HG03139 (cell line): ENCODE measurements at regions not wholly inside any gene's neighbourhood (a gene's known extent, or its start where the extent isn't known, plus 50 kb on each side); places are given as distances from the start of the nearest gene placed in this dataset.

ENCODE experiments used
- ATAC-seq: cut with Tn5 transposase; IDR thresholded peaks from one replicate; pipeline ENCODE4 v1.9.1; 2021; ENCODE audit not compliant: unreplicated experiment

DNA sequence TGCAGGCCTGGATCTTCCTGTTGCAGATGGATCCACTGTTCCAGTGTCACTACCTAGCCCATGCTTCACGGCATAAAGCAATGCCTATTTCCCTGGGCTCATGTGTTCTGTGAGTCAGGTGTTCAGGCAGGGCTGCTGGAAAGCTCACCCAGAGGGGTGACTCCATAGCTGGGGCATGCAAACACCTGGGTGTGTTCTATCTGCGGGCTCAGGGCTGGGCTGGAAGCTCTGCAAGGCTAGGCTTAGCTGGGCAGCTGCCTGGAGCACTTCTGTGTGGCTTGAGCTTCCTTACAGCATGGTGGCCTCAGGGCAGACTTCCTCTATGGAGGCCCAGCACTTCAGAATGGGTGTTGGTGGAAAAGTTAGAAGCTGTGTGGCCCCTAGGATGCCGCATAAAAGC is 139.9 kb downstream of the GADD45G start:
- no peak for ATAC-seq

DNA sequence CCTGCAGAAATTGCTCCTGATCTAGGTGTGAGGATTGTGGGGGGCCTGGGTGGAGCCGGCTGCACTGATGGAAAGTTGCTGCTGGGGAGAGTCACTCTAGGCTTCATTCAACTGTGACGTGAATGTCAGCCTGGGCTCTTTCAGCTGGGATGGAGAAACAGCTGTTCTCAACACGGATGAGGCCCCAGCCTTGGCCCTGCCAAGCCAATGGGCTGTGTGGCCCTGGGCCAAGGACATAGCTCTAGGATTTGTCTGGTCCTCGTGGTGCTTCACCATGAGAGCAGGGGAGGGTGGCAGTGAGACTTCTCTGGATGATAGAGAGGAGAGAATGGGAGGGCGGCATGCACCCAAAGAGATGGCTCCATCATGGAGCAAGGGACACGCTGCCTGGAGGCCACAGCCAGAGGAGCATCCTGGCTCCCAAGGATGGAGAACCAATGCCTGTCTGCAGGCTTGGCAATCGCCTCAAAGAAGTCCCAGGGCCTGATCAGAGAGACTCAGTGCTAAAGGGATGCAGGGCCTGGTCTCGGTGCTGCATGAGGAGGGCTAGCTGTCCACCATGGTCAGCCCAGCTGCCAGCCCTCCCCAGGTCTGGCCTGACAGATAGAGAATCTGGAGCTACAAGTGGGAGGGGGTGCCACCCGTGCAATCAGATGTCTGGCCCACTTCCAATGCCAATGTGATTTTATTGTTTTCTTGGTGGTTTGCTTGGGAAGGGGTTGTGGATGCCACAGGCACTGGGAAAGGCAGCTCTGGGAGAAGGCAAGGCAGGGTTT is 141.0 kb downstream of the GADD45G start:
- ATAC-seq, result no peak

- no peak for ATAC-seq
Measured at GRCh38 chr9:89746385-89747116, 141.7 kb downstream of the GADD45G start.

GRCh38 chr9:89747596-89747995 is 142.8 kb downstream of the GADD45G start:
- ATAC-seq, result no peak

- no peak for ATAC-seq
Measured at GRCh38 chr9:89748021-89748670, 143.3 kb downstream of the GADD45G start.

DNA sequence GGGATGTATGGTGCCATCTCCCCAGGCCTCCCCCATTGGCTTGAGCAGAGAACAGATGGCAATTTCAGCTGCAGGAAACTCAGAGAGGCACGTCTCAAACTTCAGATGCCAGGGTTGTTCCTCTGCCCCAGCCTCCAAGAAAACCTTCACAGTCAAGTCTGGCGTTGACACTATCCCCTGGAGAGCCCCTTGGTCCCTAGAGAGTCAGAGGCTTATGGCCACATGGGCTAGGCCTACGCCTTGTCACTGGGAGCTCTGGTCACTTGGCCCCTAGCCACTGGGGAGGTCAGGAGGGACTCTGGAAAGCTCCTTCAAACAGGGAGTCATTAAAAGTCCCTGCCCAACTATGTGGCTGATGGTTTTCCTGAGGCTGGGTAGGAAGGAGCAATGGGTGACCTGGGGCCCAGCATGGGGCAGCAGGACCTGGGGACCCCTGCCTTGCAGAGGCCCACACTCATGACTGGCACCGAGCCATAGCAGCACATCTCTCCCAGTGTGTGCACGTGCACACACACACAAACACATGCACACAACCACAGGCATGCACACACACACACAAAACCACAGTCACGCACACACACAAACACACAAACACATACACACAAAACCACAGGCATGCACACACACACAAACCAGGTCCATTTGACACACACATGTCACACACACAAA is 144.2 kb downstream of the GADD45G start:
- ATAC-seq, result no peak

DNA sequence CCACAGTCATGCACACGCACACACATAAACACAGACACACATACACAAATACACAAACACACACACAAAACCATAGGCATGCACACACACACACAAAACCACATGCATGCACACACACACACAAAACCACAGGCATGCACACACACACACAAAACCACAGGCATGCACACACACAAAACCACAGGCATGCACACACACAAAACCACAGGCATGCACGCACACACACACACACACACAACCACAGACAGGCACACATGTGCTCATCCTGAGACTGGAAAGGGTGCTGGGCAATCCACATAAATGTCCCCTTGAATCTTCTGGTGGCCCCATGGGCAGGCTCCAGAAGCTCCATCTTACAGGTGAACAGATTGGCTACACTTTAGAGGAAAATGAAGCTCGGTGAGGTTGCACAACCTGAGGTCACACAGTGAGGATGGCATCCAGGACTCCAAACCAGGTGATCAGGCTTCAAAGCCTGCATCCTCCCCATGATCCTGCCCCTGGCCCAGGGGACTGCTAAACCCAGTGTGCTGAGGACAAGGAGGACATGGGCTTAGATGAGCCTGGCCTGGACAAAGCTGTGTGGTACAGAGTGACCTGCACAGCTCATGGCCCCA is 144.8 kb downstream of the GADD45G start:
- ATAC-seq, result no peak

DNA sequence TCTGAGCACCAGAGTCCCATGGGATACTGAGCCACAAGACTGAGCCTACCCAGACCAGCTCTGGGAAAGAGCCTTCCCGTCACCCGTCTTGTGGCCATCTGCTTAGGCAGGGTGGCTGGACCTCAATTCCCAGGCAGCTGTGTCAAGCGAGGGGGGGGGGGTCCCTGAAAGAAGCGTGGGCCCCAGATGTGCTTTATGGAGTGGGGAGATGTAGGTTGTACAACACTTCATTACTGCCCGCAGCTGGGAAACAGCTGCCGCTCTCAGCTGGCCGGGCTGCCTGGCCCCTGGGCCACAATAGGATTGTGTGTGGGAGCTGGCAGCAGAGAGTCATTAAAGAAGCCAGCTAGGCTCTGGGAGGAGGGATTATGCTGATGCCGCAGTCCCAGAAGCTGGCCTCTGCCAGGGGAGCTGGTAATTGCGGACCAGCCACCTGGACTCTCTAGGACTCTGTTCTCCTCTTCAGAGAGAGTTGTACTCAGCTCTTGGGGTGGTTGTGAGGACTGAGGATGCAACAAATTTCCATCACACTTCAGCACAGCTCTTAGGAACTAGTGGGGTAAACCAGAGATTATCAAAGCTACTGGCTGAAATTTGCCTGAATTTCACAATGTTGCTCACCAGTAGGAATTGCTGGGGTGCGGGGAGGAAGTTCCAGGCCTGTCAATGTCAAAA is 145.4 kb downstream of the GADD45G start:
- ATAC-seq, result no peak

GRCh38 chr9:89751079-89751825 is 146.4 kb downstream of the GADD45G start:
- ATAC-seq, result no peak

DNA sequence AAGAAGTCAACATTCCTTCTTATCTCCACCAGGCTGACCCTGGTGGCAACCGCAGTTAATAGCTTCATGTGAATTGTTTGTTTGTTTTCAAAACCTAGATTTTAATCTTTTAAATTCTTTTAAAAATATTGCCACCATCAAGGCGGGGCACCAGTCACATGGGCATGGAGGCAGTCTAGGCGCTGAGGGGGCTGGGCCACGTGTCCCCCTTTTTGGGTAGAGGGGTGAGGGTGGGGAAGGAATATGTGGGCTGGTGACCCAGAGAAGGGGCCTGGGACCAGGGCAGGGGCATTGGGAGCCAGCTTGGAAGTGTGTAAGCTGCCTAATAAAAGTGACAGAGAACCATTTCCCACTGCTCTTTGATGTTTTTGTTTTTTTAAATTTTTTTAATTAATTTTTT is 147.3 kb downstream of the GADD45G start:
- ATAC-seq, result no peak

GRCh38 chr9:89753472-89754055 is 148.8 kb downstream of the GADD45G start:
- ATAC-seq, result no peak

DNA sequence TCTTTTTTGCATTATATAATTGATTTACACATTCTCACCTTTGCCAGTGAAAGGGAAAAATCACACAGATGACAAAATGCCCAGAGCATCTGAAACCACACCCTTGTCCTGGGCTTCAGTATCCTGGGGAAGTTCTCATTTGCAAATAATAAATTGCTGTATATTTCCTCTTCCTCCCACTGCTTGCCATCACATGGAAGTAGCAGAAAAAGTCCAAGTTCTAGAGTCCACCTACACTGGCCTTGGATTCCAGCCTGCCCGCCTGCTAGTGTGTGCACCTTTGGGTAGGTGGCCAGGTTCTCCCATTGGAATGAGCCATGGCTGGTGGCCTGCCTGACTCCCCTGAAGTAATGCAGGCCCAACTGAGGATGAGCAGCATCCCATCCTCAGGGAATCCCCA is 149.4 kb downstream of the GADD45G start:
- no peak for ATAC-seq

DNA sequence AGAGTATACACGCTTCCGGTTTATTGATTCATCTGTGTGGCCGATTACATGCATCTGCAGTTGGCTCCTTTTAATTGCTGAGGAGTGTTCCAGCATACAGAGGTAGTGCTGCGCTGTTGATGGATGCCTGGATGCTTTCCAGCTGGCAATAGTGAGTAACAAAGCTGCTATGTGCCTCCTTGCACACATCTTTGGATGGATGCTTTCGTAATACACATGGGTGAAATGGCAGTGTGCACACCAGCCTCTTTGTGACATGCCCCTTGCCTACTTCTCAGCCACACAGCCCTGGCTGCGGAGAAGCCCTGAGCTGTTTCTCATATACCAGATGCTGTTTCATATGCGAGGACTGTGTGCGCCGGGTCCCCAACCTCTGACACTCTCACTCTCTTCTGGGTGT is 151.0 kb downstream of the GADD45G start:
- no peak for ATAC-seq

DNA sequence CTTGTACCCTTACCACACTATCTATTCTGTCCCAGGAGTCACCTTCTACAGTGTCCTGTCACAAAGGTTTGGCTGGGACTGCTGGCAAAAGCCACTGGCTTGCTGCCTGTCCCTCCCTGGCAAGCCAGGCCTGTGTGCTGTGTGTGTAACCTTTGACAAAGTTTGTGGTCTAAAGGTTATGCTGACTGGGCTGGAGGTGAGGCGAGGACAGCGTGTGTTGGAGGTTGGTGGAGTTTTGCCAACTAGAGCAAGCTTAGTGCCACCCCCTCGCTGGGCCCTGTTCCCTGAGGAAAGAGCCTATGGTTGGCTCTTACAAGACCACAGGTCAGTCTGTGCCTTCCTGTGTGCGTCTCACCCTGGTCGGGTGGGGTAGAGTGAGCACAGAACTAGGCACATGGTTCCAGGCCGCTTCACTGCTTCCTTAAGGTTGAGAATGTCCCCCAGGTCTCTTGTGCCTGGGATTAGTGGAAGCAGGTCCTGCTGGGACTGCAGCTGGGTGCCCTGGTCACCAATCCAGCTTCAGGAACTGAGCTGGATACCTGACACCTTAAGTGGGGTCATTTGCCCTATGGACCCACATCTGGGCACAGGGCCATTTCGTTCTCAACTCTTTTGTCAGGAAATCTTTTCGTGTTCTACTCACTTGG is 152.2 kb downstream of the GADD45G start:
- ATAC-seq, result no peak

- no peak for ATAC-seq
Measured at GRCh38 chr9:89757776-89758528, 153.1 kb downstream of the GADD45G start.

GRCh38 chr9:89759572-89759971 is 154.8 kb downstream of the GADD45G start:
- ATAC-seq, result no peak

DNA sequence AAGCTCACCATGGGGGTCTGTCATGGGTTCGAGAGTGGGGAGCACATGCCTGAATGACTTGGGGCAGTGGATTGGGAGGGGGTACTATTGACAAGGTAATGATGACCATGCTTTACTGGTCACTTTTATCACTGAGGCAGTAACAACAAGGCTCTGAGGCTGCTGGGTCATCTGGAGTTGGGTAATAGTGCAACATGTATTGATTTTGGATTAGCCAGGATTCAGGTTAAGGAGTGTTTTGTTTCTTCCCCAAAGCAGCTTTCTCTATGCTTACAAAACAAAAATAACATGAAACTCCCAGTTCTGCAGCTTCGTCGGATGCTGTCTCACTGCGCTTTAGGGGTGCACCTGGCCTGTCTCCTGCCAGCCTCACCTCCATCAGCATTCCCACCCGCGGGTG is 155.3 kb downstream of the GADD45G start:
- no peak for ATAC-seq

GRCh38 chr9:89764217-89764616 is 159.4 kb downstream of the GADD45G start:
- ATAC-seq, result no peak
